Heart right ventricle (tissue), 16 donors: ENCODE measurements at regions not wholly inside any gene's neighbourhood (a gene's known extent, or its start where the extent isn't known, plus 50 kb on each side); places are given as distances from the start of the nearest gene placed in this dataset.
A peak's percentile ranks its signal among the peaks of the same experiment; 100 is the strongest.
"Not testable (repeated sequence)": the region's sequence is repeated elsewhere in the genome, so short reads cannot be mapped to it uniquely, and the experiment has no call there.

Experiments used
- ATAC-seq, 8 donors: fragments of 200-7000 bp; cut with Tn5 transposase; one replicate each; pipeline ENCODE4 v1.9.1; 2020; ENCODE audit warnings: mild to moderate bottlenecking in 8 of 8, moderate library complexity in 8 of 8, moderate number of reproducible peaks in 1 of 8
- DNase-seq, 2 donors: peaks; one replicate each; pipeline ENCODE4 v3.0.0-alpha.2; 2020
- H3K27ac ChIP-seq, 10 donors: fragments of 200-600 bp; sonication (generic) in 2 of 10; one replicate each; pipeline versions ENCODE4 v1.5.0 to v1.8.0; 2020 to 2022; ENCODE audit warnings: mild to moderate bottlenecking in 3 of 10
- H3K27me3 ChIP-seq, 7 donors: fragments of 200-600 bp; one replicate each; pipeline ENCODE4 v1.8.0; 2021 to 2022; ENCODE audit warnings: mild to moderate bottlenecking in 2 of 7
- H3K36me3 ChIP-seq, 9 donors: fragments of 200-600 bp; sonication (generic) in 1 of 9; one replicate each; pipeline versions ENCODE4 v1.5.0 to v1.8.0; 2020 to 2022; ENCODE audit warnings: mild to moderate bottlenecking in 2 of 9
- H3K4me1 ChIP-seq, 9 donors: fragments of 200-600 bp; sonication (generic) in 1 of 9; one replicate each; pipeline versions ENCODE4 v1.5.0 to v1.8.0; 2020 to 2022; ENCODE audit warnings: mild to moderate bottlenecking in 4 of 9
- H3K4me3 ChIP-seq, 10 donors: fragments of 200-600 bp; sonication (generic) in 2 of 10; one replicate each; pipeline versions ENCODE4 v1.5.0 to v1.8.0; 2020 to 2022; ENCODE audit warnings: mild to moderate bottlenecking in 7 of 10, moderate library complexity in 2 of 10
- H3K9me3 ChIP-seq, 11 donors: fragments of 200-600 bp in 10 of 11; sonication (generic) in 2 of 11; one replicate each; pipeline versions ENCODE4 v1.5.0 to v1.8.0; 2013 to 2022; ENCODE audit warnings: mild to moderate bottlenecking in 2 of 11, control low read depth in 1 of 11, moderate library complexity in 1 of 11
- WGBS, 2 donors: extraction: QIAGEN DNeasy Blood & Tissue Kit; methylation state at CpG; one replicate each; pipeline ENCODE4 v1.1.7; 2013; ENCODE audit warnings: inconsistent platforms in 1 of 2; 5-methylcytosine and 5-hydroxymethylcytosine counted together
- intact Hi-C, 10 donors: fragments of 100-400 bp; cut with DNase I; formaldehyde crosslinking; loops; one replicate each; pipeline versions ENCODE4 v1.11.1 to v1.14.2; 2022
- TF ChIP-seq, protein P1 (sequence below), 9 donors: fragments of 200-600 bp; sonication (generic) in 2 of 9; IDR thresholded peaks; one replicate each; pipeline versions ENCODE4 v1.5.0 to v1.8.0; 2021 to 2022; ENCODE audit warnings: antibody characterized with exemption in 9 of 9, mild to moderate bottlenecking in 5 of 9, moderate library complexity in 1 of 9
- donor health status: Arrhythmogenic right ventricular cardiomyopathy.
- donor health status: ischemic (EF 13 %, LVEDD 7.1; RV severe dilation, severe dysfunction).
- donor health status: healthy with polysubstance abuse.
- donor health status: DM: no; HTN: yes; CAD: no.
- donor health status: DM: no; HTN: no; CAD: no.
- donor health status: ischemic (EF 25% LVEDD 6.9; RV normal size, moderate dysfunction).
- donor health status: ischemic (EF 25% LVEDD 5.7; RV mildly dilated, moderate dysfunction).
- donor health status: healthy.
- donor health status: DM: yes; HTN: yes; CAD: no.
- donor health status: Ischemic cardiomyopathy.
- donor health status: ischemic (EF 35%, LVEDD 5.7; RV mildly dilated, moderate dysfunction).
- donor health status: nonischemic (EF 11% LVEDD 7.7; RV severe dilation, severe dysfunction).
- donor health status: DM: yes; HTN: yes; CAD: no.
- donor health status: PGD.
- donor health status: ischemic (EF 29% LVEDD 5.4; RV normal size, mild dysfunction).
- donor health status: nonischemic (EF 23%, LVEDD 6.1; RV moderate dilation, normal function).

DNA sequence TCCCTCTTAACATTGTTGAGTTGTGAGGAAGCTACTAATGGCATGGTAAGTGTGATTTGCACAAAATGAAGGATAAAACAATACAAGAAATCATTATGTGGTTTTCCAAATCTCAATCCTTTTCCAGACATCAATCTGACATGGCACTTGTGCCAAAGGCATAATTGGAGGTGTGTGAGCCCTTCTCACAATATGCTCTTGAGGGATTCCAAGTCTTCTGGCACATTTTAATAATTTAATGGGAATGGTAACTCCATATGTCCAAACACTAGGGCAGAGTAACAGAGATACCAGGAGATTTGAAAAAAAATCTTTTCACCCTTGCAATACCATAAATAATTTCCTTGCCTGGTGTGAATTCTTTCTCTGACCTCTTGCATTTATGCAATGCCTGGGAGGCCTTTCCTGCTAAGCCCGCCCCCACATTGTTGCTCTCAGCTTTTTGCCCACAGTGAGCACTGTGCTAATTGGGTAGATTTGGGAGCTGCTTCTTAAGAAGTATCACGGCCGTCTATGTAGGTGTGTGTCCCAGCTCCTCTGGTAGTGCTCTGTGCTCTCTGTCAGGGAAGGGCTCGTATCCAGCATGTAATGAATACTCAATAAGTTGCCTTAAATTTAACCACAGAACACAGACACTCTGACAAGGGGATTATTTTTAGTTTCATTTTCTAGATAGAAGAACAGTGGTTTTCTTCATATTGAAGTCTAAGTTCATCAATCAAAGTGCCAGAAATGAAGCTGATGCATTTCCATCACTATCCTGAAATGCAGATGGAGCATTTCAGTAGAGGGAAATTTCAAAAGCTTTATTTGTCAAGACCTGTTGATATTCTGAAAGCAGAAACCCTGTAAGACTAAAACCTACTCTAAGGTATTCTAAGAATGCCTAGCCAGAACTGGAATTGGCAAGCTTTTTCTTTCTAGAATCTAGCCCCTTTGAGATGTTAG is 54.4 kb upstream of the CEP85L start:
- TF ChIP-seq, protein P1, sequence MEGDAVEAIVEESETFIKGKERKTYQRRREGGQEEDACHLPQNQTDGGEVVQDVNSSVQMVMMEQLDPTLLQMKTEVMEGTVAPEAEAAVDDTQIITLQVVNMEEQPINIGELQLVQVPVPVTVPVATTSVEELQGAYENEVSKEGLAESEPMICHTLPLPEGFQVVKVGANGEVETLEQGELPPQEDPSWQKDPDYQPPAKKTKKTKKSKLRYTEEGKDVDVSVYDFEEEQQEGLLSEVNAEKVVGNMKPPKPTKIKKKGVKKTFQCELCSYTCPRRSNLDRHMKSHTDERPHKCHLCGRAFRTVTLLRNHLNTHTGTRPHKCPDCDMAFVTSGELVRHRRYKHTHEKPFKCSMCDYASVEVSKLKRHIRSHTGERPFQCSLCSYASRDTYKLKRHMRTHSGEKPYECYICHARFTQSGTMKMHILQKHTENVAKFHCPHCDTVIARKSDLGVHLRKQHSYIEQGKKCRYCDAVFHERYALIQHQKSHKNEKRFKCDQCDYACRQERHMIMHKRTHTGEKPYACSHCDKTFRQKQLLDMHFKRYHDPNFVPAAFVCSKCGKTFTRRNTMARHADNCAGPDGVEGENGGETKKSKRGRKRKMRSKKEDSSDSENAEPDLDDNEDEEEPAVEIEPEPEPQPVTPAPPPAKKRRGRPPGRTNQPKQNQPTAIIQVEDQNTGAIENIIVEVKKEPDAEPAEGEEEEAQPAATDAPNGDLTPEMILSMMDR (IDR thresholded peaks at IDR 0.05) = no peak
- Histone ChIP-seq H3K27ac (peak overlapping the region in 7 of 10 donors; percentile 18 to 63 (median 52)), H3K27me3 (no peaks in the 10 kb centered on the region), H3K4me3 (peak overlapping the region in 5 of 10 donors; percentile 6 to 32 (median 24)), H3K36me3 (no peaks in the 10 kb centered on the region), H3K4me1 (peaks cover 7 to 52% (median 33%) of the 10 kb centered on the region in 9 donors), H3K9me3 (no peaks in the 10 kb centered on the region)
- DNase-seq (no peak), ATAC-seq (peak in 3 of 8 donors; percentile 8 to 21 (median 13))
- intact Hi-C loops = loop anchor here in 8 of 10 donors (5.0 to 10.0 kb wide), 3 partner anchors 39 to 54 kb away; partner anchors contain the start of gene CEP85L (in 8 of the 8)
- WGBS, 2 donors = 14 to 28% methylated on average over 4 of the region's 4 CpGs

GRCh38 chr6:118704915-118705314 is 53.5 kb upstream of the CEP85L start:
- Histone ChIP-seq H3K4me3 (no peak overlapping the region), H3K27me3 (no peaks in the 10 kb centered on the region), H3K4me1 (peaks cover 4 to 46% (median 30%) of the 10 kb centered on the region in 9 donors), H3K9me3 (no peaks in the 10 kb centered on the region), H3K36me3 (no peaks in the 10 kb centered on the region), H3K27ac (peak overlapping the region in 5 of 10 donors; percentile 8 to 57 (median 46))
- TF ChIP-seq, protein P1 (IDR thresholded peaks at IDR 0.05) = no peak
- no peak for DNase-seq
- ATAC-seq = no peak
- intact Hi-C loops = loop anchor here in 8 of 10 donors (5.0 to 10.0 kb wide), 3 partner anchors 38 to 53 kb away; partner anchors contain the start of gene CEP85L (in 8 of the 8)
- 67 to 72% methylated on average over 3 of the region's 3 CpGs for WGBS, 2 donors

DNA sequence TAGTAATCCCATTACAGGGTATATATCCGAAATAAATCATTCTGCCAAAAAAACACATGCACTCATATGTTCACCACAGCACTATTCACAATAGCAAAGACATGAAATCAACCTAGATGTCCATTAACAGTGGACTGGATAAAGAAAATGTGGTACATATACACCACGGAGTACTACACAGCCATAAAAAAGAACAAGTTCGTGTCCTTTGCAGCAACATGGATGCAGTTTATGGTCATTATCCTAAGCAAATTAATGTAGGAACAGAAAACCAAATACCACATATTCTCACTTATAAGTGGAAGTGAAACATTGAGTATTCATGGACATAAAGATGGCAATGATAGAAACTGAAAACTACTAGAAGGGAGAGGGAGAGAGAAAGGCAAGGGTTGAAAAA is 49.9 kb upstream of the CEP85L start:
- not testable (repeated sequence) for DNase-seq, H3K27me3 ChIP-seq, H3K9me3 ChIP-seq, ATAC-seq, H3K36me3 ChIP-seq, H3K4me3 ChIP-seq, H3K27ac ChIP-seq
- H3K4me1 ChIP-seq = peaks cover 0 to 19% (median 16%) of the 10 kb centered on the region in 9 donors
- whole genome bisulfite sequencing, 2 donors = 96 to 98% methylated on average over 3 of the region's 3 CpGs
- intact Hi-C loops = loop anchor here in 3 of 10 donors (10.0 kb wide), 1 partner anchor 46 kb away; the partner anchor contains the start of gene CEP85L (in 3 of the 3)
